Activated CD8-positive, alpha-beta memory T cell treated with anti-CD3 and anti-CD28 coated beads for 36 hours (primary cell): ENCODE measurements at regions not wholly inside any gene's neighbourhood (a gene's known extent, or its start where the extent isn't known, plus 50 kb on each side); places are given as distances from the start of the nearest gene placed in this dataset.
"Not testable (repeated sequence)": the region's sequence is repeated elsewhere in the genome, so short reads cannot be mapped to it uniquely, and the experiment has no call there.

ENCODE experiments used
- CTCF ChIA-PET: fragments of 350-600 bp; sonication (Branson Sonifier 250); formaldehyde crosslinking; loops from one replicate; lab custom pipeline; 2021; ENCODE audit warnings: antibody characterized with exemption; lab: Charles Lee
- POLR2A ChIA-PET: fragments of 350-600 bp; sonication (Branson Sonifier 250); formaldehyde crosslinking; loops from one replicate; lab custom pipeline; 2021; ENCODE audit warnings: antibody characterized with exemption; lab: Charles Lee

- CTCF ChIA-PET, result no interaction called here
- POLR2A ChIA-PET, result no interaction called here
Measured at GRCh38 chr11:97905671-97906070, 1115.1 kb upstream of the CNTN5 start.

GRCh38 chr11:97908354-97908753, 1112.4 kb upstream of the CNTN5 start:
- CTCF ChIA-PET, result no interaction called here
- POLR2A ChIA-PET, result no interaction called here

- ChIA-PET CTCF (no interaction called here), POLR2A (no interaction called here)
Measured at GRCh38 chr11:97909614-97910399, 1110.9 kb upstream of the CNTN5 start.

- ChIA-PET POLR2A (no interaction called here), CTCF (no interaction called here)
Measured at GRCh38 chr11:97912629-97913028, 1108.1 kb upstream of the CNTN5 start.

GRCh38 chr11:97922933-97923332, 1097.8 kb upstream of the CNTN5 start:
- CTCF ChIA-PET, POLR2A ChIA-PET: not testable (repeated sequence)

GRCh38 chr11:97934572-97935208, 1086.1 kb upstream of the CNTN5 start:
- ChIA-PET CTCF (no interaction called here), POLR2A (no interaction called here)

GRCh38 chr11:97937501-97937900, 1083.2 kb upstream of the CNTN5 start:
- ChIA-PET POLR2A (no interaction called here), CTCF (no interaction called here)

GRCh38 chr11:97938789-97939188, 1082.0 kb upstream of the CNTN5 start:
- ChIA-PET POLR2A (no interaction called here), CTCF (no interaction called here)

- CTCF ChIA-PET, result no interaction called here
Measured at GRCh38 chr11:97943493-97943892, 1077.3 kb upstream of the CNTN5 start.

GRCh38 chr11:97948793-97949192, 1072.0 kb upstream of the CNTN5 start:
- CTCF ChIA-PET, result no interaction called here
- POLR2A ChIA-PET, result no interaction called here

More at GRCh38 chr11:97943493-97943892, 1077.3 kb upstream of the CNTN5 start:
- POLR2A ChIA-PET, result no interaction called here

- ChIA-PET CTCF (no interaction called here), POLR2A (no interaction called here)
Measured at GRCh38 chr11:97955595-97955994, 1065.2 kb upstream of the CNTN5 start.

- ChIA-PET CTCF (no interaction called here), POLR2A (no interaction called here)
Measured at GRCh38 chr11:97956904-97957303, 1063.8 kb upstream of the CNTN5 start.

- CTCF ChIA-PET, result no interaction called here
- POLR2A ChIA-PET, result no interaction called here
Measured at GRCh38 chr11:97961431-97961830, 1059.3 kb upstream of the CNTN5 start.

GRCh38 chr11:97962758-97963157, 1058.0 kb upstream of the CNTN5 start:
- ChIA-PET CTCF (no interaction called here), POLR2A (no interaction called here)

GRCh38 chr11:97963528-97964331, 1057.0 kb upstream of the CNTN5 start:
- CTCF ChIA-PET, result no interaction called here
- POLR2A ChIA-PET, result no interaction called here

- ChIA-PET POLR2A (no interaction called here), CTCF (no interaction called here)
Measured at GRCh38 chr11:97964332-97965004, 1056.3 kb upstream of the CNTN5 start.

GRCh38 chr11:97965849-97966646, 1054.7 kb upstream of the CNTN5 start:
- POLR2A ChIA-PET, result no interaction called here
- CTCF ChIA-PET, result no interaction called here

- ChIA-PET CTCF (no interaction called here), POLR2A (no interaction called here)
Measured at GRCh38 chr11:97966901-97967300, 1053.8 kb upstream of the CNTN5 start.

GRCh38 chr11:97968071-97968470, 1052.7 kb upstream of the CNTN5 start:
- CTCF ChIA-PET, result no interaction called here
- POLR2A ChIA-PET, result no interaction called here
